ENCODE measurements at regions not wholly inside any gene's neighbourhood (a gene's known extent, or its start where the extent isn't known, plus 50 kb on each side); places are given as distances from the start of the nearest gene placed in this dataset.

- Mint-ChIP-seq H3K27me3 (peaks cover 55% of the 10 kb centered on the region), H3K4me1 (no peaks in the 10 kb centered on the region), H3K36me3 (ENCODE audit: insufficient read depth) (no peaks in the 10 kb centered on the region), H3K27ac (ENCODE audit: low read depth) (no peak overlapping the region), H3K4me3 (no peak overlapping the region), H3K9me3 (no peaks in the 10 kb centered on the region)
- ATAC-seq (replicated peaks; ENCODE audit: extremely low read depth, poor library complexity, severe bottlenecking) (no peak), DNase-seq (ENCODE audit: low spot score in 2 of 2) (no peak)
These were observed 276.2 kb downstream of the EMP1 start for GRCh38 chr12:13472690-13473089.

GRCh38 chr12:13471471-13471870 lies 274.9 kb downstream of the EMP1 start:
- Mint-ChIP-seq H3K4me1 (no peaks in the 10 kb centered on the region), H3K36me3 (ENCODE audit: insufficient read depth) (no peaks in the 10 kb centered on the region), H3K4me3 (no peak overlapping the region), H3K9me3 (no peaks in the 10 kb centered on the region), H3K27me3 (peaks cover 57% of the 10 kb centered on the region), H3K27ac (ENCODE audit: low read depth) (no peak overlapping the region)
- DNase-seq (ENCODE audit: low spot score in 2 of 2) = no peak
- ATAC-seq (replicated peaks; ENCODE audit: extremely low read depth, poor library complexity, severe bottlenecking) = no peak

- Mint-ChIP-seq H3K4me1 (no peaks in the 10 kb centered on the region), H3K27me3 (peaks cover 20% of the 10 kb centered on the region), H3K27ac (ENCODE audit: low read depth) (no peak overlapping the region), H3K9me3 (no peaks in the 10 kb centered on the region), H3K36me3 (ENCODE audit: insufficient read depth) (no peaks in the 10 kb centered on the region), H3K4me3 (no peak overlapping the region)
- DNase-seq (ENCODE audit: low spot score in 2 of 2) = no peak
- no peak for ATAC-seq (replicated peaks; ENCODE audit: extremely low read depth, poor library complexity, severe bottlenecking)
These were observed 269.1 kb downstream of the EMP1 start for GRCh38 chr12:13465635-13466034.

- Mint-ChIP-seq H3K4me1 (no peaks in the 10 kb centered on the region), H3K4me3 (no peak overlapping the region), H3K36me3 (ENCODE audit: insufficient read depth) (no peaks in the 10 kb centered on the region), H3K9me3 (no peaks in the 10 kb centered on the region), H3K27me3 (peaks cover 18% of the 10 kb centered on the region), H3K27ac (ENCODE audit: low read depth) (no peak overlapping the region)
- no peak for ATAC-seq (replicated peaks; ENCODE audit: extremely low read depth, poor library complexity, severe bottlenecking)
- DNase-seq (ENCODE audit: low spot score in 2 of 2) = no peak
These were observed 266.7 kb downstream of the EMP1 start for GRCh38 chr12:13463189-13463588.

- no peaks in the 10 kb centered on the region for H3K36me3 Mint-ChIP-seq (ENCODE audit: insufficient read depth)
- DNase-seq (ENCODE audit: low spot score in 2 of 2) (no peak), ATAC-seq (replicated peaks; ENCODE audit: extremely low read depth, poor library complexity, severe bottlenecking) (no peak)
- H3K9me3 Mint-ChIP-seq = no peaks in the 10 kb centered on the region
- peaks cover 12% of the 10 kb centered on the region for H3K27me3 Mint-ChIP-seq
- no peaks in the 10 kb centered on the region for H3K4me1 Mint-ChIP-seq
- H3K4me3 Mint-ChIP-seq = no peak overlapping the region
- H3K27ac Mint-ChIP-seq (ENCODE audit: low read depth) = no peak overlapping the region
These were observed 265.9 kb downstream of the EMP1 start for GRCh38 chr12:13462450-13462849.

GRCh38 chr12:13455778-13456144 lies 259.2 kb downstream of the EMP1 start:
- Mint-ChIP-seq H3K27me3 (peaks cover 9% of the 10 kb centered on the region), H3K27ac (ENCODE audit: low read depth) (no peak overlapping the region), H3K4me3 (no peak overlapping the region), H3K36me3 (ENCODE audit: insufficient read depth) (no peaks in the 10 kb centered on the region), H3K4me1 (no peaks in the 10 kb centered on the region), H3K9me3 (peaks cover 8% of the 10 kb centered on the region)
- ATAC-seq (replicated peaks; ENCODE audit: extremely low read depth, poor library complexity, severe bottlenecking) = no peak
- no peak for DNase-seq (ENCODE audit: low spot score in 2 of 2)

GRCh38 chr12:13454991-13455777 lies 258.7 kb downstream of the EMP1 start:
- Mint-ChIP-seq H3K27ac (ENCODE audit: low read depth) (no peak overlapping the region), H3K4me3 (no peak overlapping the region), H3K36me3 (ENCODE audit: insufficient read depth) (no peaks in the 10 kb centered on the region), H3K27me3 (peaks cover 9% of the 10 kb centered on the region), H3K9me3 (peaks cover 8% of the 10 kb centered on the region), H3K4me1 (no peaks in the 10 kb centered on the region)
- ATAC-seq (replicated peaks; ENCODE audit: extremely low read depth, poor library complexity, severe bottlenecking) (no peak), DNase-seq (ENCODE audit: low spot score in 2 of 2) (no peak)

GRCh38 chr12:13452955-13453570 lies 256.5 kb downstream of the EMP1 start:
- no peaks in the 10 kb centered on the region for H3K27me3 Mint-ChIP-seq
- no peaks in the 10 kb centered on the region for H3K36me3 Mint-ChIP-seq (ENCODE audit: insufficient read depth)
- no peak for ATAC-seq (replicated peaks; ENCODE audit: extremely low read depth, poor library complexity, severe bottlenecking)
- peaks cover 8% of the 10 kb centered on the region for H3K9me3 Mint-ChIP-seq
- no peaks in the 10 kb centered on the region for H3K4me1 Mint-ChIP-seq
- no peak for DNase-seq (ENCODE audit: low spot score in 2 of 2)
- no peak overlapping the region for H3K27ac Mint-ChIP-seq (ENCODE audit: low read depth)
- H3K4me3 Mint-ChIP-seq = no peak overlapping the region

GRCh38 chr12:13451776-13452175 lies 255.2 kb downstream of the EMP1 start:
- H3K27me3 Mint-ChIP-seq = no peaks in the 10 kb centered on the region
- no peaks in the 10 kb centered on the region for H3K36me3 Mint-ChIP-seq (ENCODE audit: insufficient read depth)
- DNase-seq (ENCODE audit: low spot score in 2 of 2) (no peak), ATAC-seq (replicated peaks; ENCODE audit: extremely low read depth, poor library complexity, severe bottlenecking) (no peak)
- peaks cover 8% of the 10 kb centered on the region for H3K9me3 Mint-ChIP-seq
- no peaks in the 10 kb centered on the region for H3K4me1 Mint-ChIP-seq
- no peak overlapping the region for H3K27ac Mint-ChIP-seq (ENCODE audit: low read depth)
- no peak overlapping the region for H3K4me3 Mint-ChIP-seq

GRCh38 chr12:13450231-13451080 lies 253.9 kb downstream of the EMP1 start:
- Mint-ChIP-seq H3K27me3 (no peaks in the 10 kb centered on the region), H3K4me1 (no peaks in the 10 kb centered on the region), H3K9me3 (no peaks in the 10 kb centered on the region), H3K36me3 (ENCODE audit: insufficient read depth) (no peaks in the 10 kb centered on the region), H3K27ac (ENCODE audit: low read depth) (no peak overlapping the region), H3K4me3 (no peak overlapping the region)
- no peak for ATAC-seq (replicated peaks; ENCODE audit: extremely low read depth, poor library complexity, severe bottlenecking)
- DNase-seq (ENCODE audit: low spot score in 2 of 2) = no peak

- DNase-seq (ENCODE audit: low spot score in 2 of 2) = no peak
- Mint-ChIP-seq H3K27me3 (no peaks in the 10 kb centered on the region), H3K36me3 (ENCODE audit: insufficient read depth) (no peaks in the 10 kb centered on the region), H3K27ac (ENCODE audit: low read depth) (no peak overlapping the region), H3K9me3 (no peaks in the 10 kb centered on the region), H3K4me3 (no peak overlapping the region), H3K4me1 (no peaks in the 10 kb centered on the region)
- no peak for ATAC-seq (replicated peaks; ENCODE audit: extremely low read depth, poor library complexity, severe bottlenecking)
These were observed 247.6 kb downstream of the EMP1 start for GRCh38 chr12:13444076-13444475.

- Mint-ChIP-seq H3K4me1 (no peaks in the 10 kb centered on the region), H3K4me3 (no peak overlapping the region), H3K9me3 (no peaks in the 10 kb centered on the region), H3K27ac (ENCODE audit: low read depth) (no peak overlapping the region), H3K36me3 (ENCODE audit: insufficient read depth) (no peaks in the 10 kb centered on the region), H3K27me3 (no peaks in the 10 kb centered on the region)
- DNase-seq (ENCODE audit: low spot score in 2 of 2) = no peak
- ATAC-seq (replicated peaks; ENCODE audit: extremely low read depth, poor library complexity, severe bottlenecking) = no peak
These were observed 247.0 kb downstream of the EMP1 start for GRCh38 chr12:13443498-13443897.

GRCh38 chr12:13443028-13443427 lies 246.5 kb downstream of the EMP1 start:
- H3K4me3 Mint-ChIP-seq = no peak overlapping the region
- ATAC-seq (replicated peaks; ENCODE audit: extremely low read depth, poor library complexity, severe bottlenecking) = no peak

More at GRCh38 chr12:13443028-13443427, 246.5 kb downstream of the EMP1 start:
- no peak for DNase-seq (ENCODE audit: low spot score in 2 of 2)
- Mint-ChIP-seq H3K27ac (ENCODE audit: low read depth) (no peak overlapping the region), H3K9me3 (no peaks in the 10 kb centered on the region), H3K36me3 (ENCODE audit: insufficient read depth) (no peaks in the 10 kb centered on the region), H3K4me1 (no peaks in the 10 kb centered on the region), H3K27me3 (no peaks in the 10 kb centered on the region)

Measured in central memory CD8-positive, alpha-beta T cell (primary cell).